ENCODE measurements at regions not wholly inside any gene's neighbourhood (a gene's known extent, or its start where the extent isn't known, plus 50 kb on each side); places are given as distances from the start of the nearest gene placed in this dataset.
"Not testable (repeated sequence)": the region's sequence is repeated elsewhere in the genome, so short reads cannot be mapped to it uniquely, and the experiment has no call there.

DNA sequence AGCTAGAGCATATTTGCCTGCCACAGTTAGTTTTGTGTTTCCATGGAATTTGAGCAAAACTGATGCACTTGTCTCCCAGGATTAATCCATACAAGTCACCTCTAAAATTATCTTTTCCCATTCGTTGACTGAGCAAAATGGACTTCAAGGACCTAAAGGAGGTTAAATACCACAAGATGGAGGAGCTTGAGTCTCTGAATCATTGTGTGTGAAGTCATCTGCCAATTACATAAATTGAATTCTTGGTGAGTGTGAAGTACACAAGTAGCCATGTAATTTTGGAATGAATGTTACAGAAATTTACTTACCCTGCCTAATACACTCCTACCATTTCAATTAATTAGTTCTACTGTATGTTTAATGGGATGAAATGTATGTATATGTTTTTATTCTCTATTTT is 501.7 kb upstream of the POT1 start:
- intact Hi-C loops (cut with DNase I, micrococcal nuclease) = no loop called here
- Mint-ChIP-seq H3K9me3 (ENCODE audit: low read depth) (peaks cover 3% of the 10 kb centered on the region), H3K27me3 (no peaks in the 10 kb centered on the region), H3K36me3 (ENCODE audit: low read depth) (no peaks in the 10 kb centered on the region), H3K4me3 (no peak overlapping the region), H3K27ac (no peak overlapping the region), H3K4me1 (no peaks in the 10 kb centered on the region)
- ATAC-seq = no peak
- POLR2A ChIA-PET = no interaction called here
- CTCF ChIA-PET = no interaction called here
- DNase-seq = no peak

DNA sequence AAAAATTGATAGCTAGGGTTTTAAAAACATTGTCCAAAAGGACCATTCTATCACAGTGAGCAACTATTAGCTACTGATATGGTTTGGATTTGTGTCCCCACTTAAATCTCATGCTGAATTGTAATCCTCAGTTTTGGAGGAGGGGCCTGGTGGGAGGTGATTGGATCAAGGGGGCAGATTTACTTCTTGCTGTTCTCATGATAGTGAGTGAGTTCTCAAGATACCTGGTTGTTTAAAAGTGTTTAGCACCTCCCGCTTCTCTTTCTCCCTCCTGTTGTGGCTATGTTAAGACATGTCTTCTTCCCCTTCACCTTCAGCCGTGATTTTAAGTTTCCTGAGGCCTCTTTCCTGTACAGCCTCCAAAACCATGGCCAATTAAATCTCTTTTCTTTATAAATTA is 500.4 kb upstream of the POT1 start:
- Mint-ChIP-seq H3K4me1 (no peaks in the 10 kb centered on the region), H3K4me3 (no peak overlapping the region), H3K36me3 (ENCODE audit: low read depth) (no peaks in the 10 kb centered on the region), H3K27ac (no peak overlapping the region), H3K27me3 (no peaks in the 10 kb centered on the region), H3K9me3 (ENCODE audit: low read depth) (peaks cover 5% of the 10 kb centered on the region)
- DNase-seq (no peak), ATAC-seq (no peak)
- CTCF ChIA-PET = no interaction called here
- POLR2A ChIA-PET = no interaction called here
- intact Hi-C loops (cut with DNase I, micrococcal nuclease) = no loop called here

DNA sequence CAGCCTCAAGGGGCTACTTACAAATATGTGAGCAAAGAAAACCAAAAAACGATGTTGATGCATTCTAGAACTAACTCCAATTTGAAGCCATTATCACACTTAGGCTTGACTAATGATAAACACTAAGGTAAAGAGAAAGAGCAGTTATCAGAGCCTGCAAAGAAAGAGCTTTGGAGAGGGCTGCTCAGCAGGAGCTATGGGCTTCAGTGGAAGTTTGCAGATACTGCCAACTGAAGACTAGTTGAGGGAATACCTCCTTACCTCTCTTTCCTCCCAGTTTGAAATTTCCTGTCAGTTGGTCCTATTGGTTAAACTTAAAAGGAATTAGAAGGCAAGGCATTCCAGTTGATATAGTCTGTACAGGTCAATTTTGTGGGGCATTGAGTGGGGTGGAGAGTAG is 498.1 kb upstream of the POT1 start:
- Mint-ChIP-seq H3K36me3 (ENCODE audit: low read depth) (no peaks in the 10 kb centered on the region), H3K27ac (no peak overlapping the region), H3K27me3 (no peaks in the 10 kb centered on the region), H3K4me3 (no peak overlapping the region), H3K4me1 (no peaks in the 10 kb centered on the region), H3K9me3 (ENCODE audit: low read depth) (peaks cover 5% of the 10 kb centered on the region)
- DNase-seq (no peak), ATAC-seq (no peak)
- ChIA-PET POLR2A (no interaction called here), CTCF (interaction anchor here (0.6 kb wide), 1 partner anchor 401 kb away, joined by 3 read pairs; no protein-coding TSS in a partner anchor)
- intact Hi-C loops (cut with DNase I, micrococcal nuclease) = no loop called here

DNA sequence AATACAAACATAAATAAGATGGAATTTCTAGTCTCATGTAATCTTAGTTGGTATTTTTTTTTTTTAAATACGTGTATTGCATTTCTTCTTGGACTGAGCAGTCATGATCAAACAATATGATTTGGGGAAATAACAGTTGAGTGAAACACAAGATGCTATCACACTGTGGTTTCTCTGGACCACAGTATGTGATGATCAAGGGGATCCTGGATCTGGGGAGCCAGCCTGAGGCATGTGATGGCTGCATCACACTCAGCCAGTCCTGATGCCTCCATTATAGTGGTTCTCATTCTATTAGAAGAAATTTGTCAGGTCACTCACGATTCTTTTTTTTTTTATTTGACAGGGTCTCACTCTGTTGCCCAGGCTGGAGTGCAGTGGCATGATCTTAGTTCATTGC is 495.9 kb upstream of the POT1 start:
- H3K27ac Mint-ChIP-seq = no peak overlapping the region
- intact Hi-C loops (cut with DNase I, micrococcal nuclease) = no loop called here
- peaks cover 8% of the 10 kb centered on the region for H3K9me3 Mint-ChIP-seq (ENCODE audit: low read depth)
- DNase-seq (no peak), ATAC-seq (no peak)
- no peaks in the 10 kb centered on the region for H3K36me3 Mint-ChIP-seq (ENCODE audit: low read depth)
- H3K4me1 Mint-ChIP-seq = no peaks in the 10 kb centered on the region
- ChIA-PET CTCF (no interaction called here), POLR2A (no interaction called here)
- H3K4me3 Mint-ChIP-seq = no peak overlapping the region
- H3K27me3 Mint-ChIP-seq = no peaks in the 10 kb centered on the region

DNA sequence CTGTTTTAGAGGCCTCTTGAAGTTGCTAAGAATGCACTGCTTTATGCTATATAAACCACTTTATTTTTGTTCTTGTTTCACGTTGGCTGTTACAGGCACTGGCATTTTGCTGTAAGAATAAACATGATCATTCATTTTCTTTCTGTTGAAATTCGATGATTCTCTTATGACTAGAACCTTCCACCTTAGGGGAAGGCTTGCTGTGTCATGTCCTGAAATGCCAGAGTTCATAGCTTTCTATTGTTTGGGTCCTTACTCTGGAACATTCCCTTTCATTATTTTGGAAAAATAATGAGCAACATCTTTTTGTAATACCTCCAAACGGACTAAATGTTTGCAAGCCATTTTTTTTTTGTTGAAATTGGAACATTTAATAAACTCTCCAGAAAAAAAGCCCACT is 495.1 kb upstream of the POT1 start:
- Mint-ChIP-seq H3K27ac (no peak overlapping the region), H3K4me3 (no peak overlapping the region), H3K9me3 (ENCODE audit: low read depth) (peaks cover 8% of the 10 kb centered on the region), H3K4me1 (no peaks in the 10 kb centered on the region), H3K36me3 (ENCODE audit: low read depth) (no peaks in the 10 kb centered on the region), H3K27me3 (no peaks in the 10 kb centered on the region)
- intact Hi-C loops (cut with DNase I, micrococcal nuclease) = no loop called here
- CTCF ChIA-PET = no interaction called here
- POLR2A ChIA-PET = no interaction called here
- no peak for ATAC-seq
- no peak for DNase-seq

DNA sequence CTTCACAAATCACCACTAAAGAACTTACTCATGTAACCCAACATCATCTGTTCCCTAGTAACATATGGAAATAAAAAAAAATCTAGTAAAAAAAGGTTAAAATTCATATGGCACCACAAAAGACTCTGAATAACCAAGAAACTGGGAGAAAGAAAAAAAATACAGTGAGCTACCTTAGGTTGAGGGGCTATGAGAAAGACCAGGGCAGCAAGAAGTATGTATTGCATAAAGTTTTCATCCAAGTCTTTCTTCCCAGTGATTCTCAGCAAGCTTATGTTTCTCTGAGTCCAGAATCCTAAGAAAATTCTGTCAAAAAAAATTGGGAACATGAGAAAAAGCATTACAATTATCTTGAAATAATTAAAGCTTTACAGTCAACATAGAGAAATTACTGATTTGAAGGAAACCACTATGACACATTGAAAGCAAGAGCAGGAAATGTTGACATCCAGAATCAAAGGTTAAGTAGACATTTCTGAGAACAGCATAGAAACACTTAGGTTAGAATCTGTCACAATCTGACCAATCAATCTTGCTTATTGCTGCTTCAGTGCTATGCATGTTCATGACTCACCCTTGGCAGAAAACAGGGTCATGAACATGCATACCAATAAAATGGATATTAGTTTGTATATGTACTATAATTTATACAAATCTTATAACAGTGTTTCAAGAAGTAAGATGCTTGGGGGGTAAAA is 494.0 kb upstream of the POT1 start:
- no peaks in the 10 kb centered on the region for H3K27me3 Mint-ChIP-seq
- H3K4me3 Mint-ChIP-seq = no peak overlapping the region
- DNase-seq (no peak), ATAC-seq (peak; percentile 98)
- H3K9me3 Mint-ChIP-seq (ENCODE audit: low read depth) = peaks cover 13% of the 10 kb centered on the region
- H3K36me3 Mint-ChIP-seq (ENCODE audit: low read depth) = no peaks in the 10 kb centered on the region
- no peak overlapping the region for H3K27ac Mint-ChIP-seq
- intact Hi-C loops (cut with DNase I, micrococcal nuclease) = no loop called here
- H3K4me1 Mint-ChIP-seq = no peaks in the 10 kb centered on the region
- ChIA-PET POLR2A (no interaction called here), CTCF (no interaction called here)

DNA sequence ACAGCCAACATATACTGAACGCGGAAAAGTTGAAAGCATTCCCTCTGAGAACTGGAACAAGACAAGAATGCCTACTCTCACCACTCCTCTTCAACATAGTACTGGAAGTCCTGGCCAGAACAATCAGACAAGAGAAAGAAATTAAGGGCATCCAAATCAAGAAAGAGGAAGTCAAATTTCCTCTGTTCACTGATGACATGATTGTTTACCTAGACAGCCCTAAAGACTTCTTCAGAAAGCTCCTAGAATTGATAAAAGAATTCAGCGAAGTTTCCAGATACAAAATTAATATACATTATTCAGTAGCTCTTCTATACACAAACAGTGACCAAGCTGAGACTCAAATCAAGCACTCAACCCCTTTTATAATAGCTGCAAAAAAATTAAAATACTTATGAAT is 491.8 kb upstream of the POT1 start:
- H3K4me1 Mint-ChIP-seq; intact Hi-C loops (cut with DNase I, micrococcal nuclease); H3K27me3 Mint-ChIP-seq; H3K4me3 Mint-ChIP-seq; DNase-seq; POLR2A ChIA-PET; H3K27ac Mint-ChIP-seq; H3K36me3 Mint-ChIP-seq (ENCODE audit: low read depth); ATAC-seq: not testable (repeated sequence)
- CTCF ChIA-PET = interaction anchor here (0.7 kb wide), 1 partner anchor 1258 kb away, joined by 3 read pairs; no protein-coding TSS in a partner anchor
- H3K9me3 Mint-ChIP-seq (ENCODE audit: low read depth) = peaks cover 10% of the 10 kb centered on the region

DNA sequence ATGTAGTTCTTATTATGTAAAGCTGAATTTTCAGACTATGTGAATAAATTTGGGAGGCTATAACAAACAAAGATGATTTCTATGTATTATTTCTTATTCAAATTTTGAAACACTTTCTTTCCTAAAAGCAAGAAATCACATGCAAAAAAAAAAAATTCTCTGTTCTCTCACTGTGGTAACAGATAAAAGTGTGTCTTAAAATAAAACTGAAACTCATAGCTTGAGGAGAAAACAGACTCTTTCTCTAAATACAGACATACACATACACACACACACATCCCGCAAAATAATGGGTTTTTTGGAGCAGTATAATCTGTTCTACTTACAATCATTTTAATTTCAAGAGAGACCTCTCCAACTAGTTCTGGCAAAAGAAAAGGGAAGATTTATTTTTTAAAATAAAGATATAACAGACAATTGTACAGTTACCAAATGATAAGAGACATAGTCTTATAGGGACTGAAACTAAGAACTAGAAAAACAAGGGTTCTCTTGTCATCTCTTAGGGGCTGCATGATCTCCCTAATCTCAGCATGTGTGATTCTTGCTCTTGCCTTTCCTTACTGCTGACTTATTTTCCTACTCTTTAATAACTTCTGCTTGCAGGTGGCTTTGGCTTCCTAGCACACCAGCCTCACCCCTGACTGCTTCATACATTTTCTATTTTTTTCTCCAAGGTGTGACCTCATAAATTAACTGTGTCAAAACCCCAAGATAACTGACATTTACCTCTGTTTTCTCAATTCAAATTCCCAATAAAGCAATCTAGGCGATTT is 483.5 kb upstream of the POT1 start:
- H3K27ac Mint-ChIP-seq = no peak overlapping the region
- H3K36me3 Mint-ChIP-seq (ENCODE audit: low read depth) = no peaks in the 10 kb centered on the region
- CTCF ChIA-PET = no interaction called here
- intact Hi-C loops (cut with DNase I, micrococcal nuclease) = no loop called here
- DNase-seq (no peak), ATAC-seq (no peak)
- POLR2A ChIA-PET = no interaction called here
- H3K9me3 Mint-ChIP-seq (ENCODE audit: low read depth) = peaks cover 5% of the 10 kb centered on the region
- H3K4me1 Mint-ChIP-seq = no peaks in the 10 kb centered on the region
- no peak overlapping the region for H3K4me3 Mint-ChIP-seq
- H3K27me3 Mint-ChIP-seq = no peaks in the 10 kb centered on the region

DNA sequence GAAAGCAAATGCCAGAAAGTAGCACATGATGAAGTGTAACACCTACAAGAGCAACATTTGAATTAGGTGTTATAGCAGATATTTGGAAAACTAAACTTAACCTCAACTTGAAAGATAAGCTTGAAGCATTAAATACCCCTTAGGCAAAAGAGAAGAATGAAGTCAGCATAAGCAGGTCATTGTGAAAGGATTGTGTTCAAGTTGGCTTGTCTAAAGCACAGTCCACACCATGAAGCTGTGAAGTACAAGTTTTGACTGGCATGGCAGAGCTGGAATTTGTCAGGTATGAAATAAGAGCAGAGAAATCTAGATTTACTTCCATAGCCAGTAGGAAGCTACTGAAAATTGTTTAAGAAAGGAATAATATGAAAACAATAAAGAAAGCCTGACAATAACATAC is 480.3 kb upstream of the POT1 start:
- H3K27ac Mint-ChIP-seq = no peak overlapping the region
- no peaks in the 10 kb centered on the region for H3K27me3 Mint-ChIP-seq
- H3K4me3 Mint-ChIP-seq = no peak overlapping the region
- intact Hi-C loops (cut with DNase I, micrococcal nuclease) = no loop called here
- no peaks in the 10 kb centered on the region for H3K4me1 Mint-ChIP-seq
- DNase-seq (no peak), ATAC-seq (no peak)
- ChIA-PET CTCF (no interaction called here), POLR2A (no interaction called here)
- H3K9me3 Mint-ChIP-seq (ENCODE audit: low read depth) = peaks cover 3% of the 10 kb centered on the region
- no peaks in the 10 kb centered on the region for H3K36me3 Mint-ChIP-seq (ENCODE audit: low read depth)

DNA sequence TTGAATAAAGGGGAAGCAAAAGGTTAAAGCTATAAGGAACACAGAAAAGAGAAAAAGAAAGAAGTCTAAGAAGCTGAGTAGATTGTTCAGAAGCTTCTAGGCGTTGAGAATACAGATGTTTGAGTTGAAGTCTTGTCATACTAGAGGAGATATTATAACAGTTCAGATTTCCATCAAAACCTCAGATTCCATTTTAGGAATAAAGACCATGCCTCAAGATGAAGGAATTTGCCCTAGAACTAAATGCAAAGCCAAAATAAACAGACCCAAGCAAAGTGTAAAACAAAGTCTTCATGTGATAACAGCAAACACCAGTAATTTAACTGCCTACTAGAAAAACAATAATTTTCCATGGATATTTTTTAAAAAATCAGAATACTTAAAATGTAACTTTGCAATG is 476.5 kb upstream of the POT1 start:
- H3K4me3 Mint-ChIP-seq = no peak overlapping the region
- H3K27me3 Mint-ChIP-seq = no peaks in the 10 kb centered on the region
- H3K9me3 Mint-ChIP-seq (ENCODE audit: low read depth) = peaks cover 3% of the 10 kb centered on the region
- intact Hi-C loops (cut with DNase I, micrococcal nuclease) = no loop called here
- DNase-seq = no peak
- H3K4me1 Mint-ChIP-seq = no peaks in the 10 kb centered on the region
- H3K36me3 Mint-ChIP-seq (ENCODE audit: low read depth) = no peaks in the 10 kb centered on the region
- ATAC-seq = no peak
- no peak overlapping the region for H3K27ac Mint-ChIP-seq
- ChIA-PET CTCF (no interaction called here), POLR2A (no interaction called here)

DNA sequence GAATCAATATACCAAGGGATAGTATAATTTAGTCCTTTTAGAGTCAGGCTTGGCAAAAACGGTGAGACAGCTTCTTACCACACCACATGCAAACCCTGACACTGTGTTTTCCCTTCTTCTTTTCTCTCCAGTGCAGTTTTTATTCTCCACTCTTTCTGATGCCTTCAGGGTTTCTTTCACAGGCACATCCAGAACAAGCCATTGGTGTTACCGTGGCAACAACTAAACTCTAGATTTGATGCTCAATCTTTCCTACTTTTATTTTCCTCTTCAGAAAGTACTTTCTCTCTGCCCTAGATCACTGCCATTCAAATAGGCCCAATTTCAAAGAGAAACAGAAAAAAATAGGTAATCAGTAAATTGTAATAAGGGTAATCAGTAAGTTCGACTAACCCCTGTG is 469.8 kb upstream of the POT1 start:
- intact Hi-C loops (cut with DNase I, micrococcal nuclease) = no loop called here
- no peak overlapping the region for H3K27ac Mint-ChIP-seq
- ATAC-seq (no peak), DNase-seq (no peak)
- no peaks in the 10 kb centered on the region for H3K27me3 Mint-ChIP-seq
- H3K36me3 Mint-ChIP-seq (ENCODE audit: low read depth) = no peaks in the 10 kb centered on the region
- H3K4me1 Mint-ChIP-seq = no peaks in the 10 kb centered on the region
- H3K4me3 Mint-ChIP-seq = no peak overlapping the region
- peaks cover 6% of the 10 kb centered on the region for H3K9me3 Mint-ChIP-seq (ENCODE audit: low read depth)
- ChIA-PET POLR2A (no interaction called here), CTCF (no interaction called here)

DNA sequence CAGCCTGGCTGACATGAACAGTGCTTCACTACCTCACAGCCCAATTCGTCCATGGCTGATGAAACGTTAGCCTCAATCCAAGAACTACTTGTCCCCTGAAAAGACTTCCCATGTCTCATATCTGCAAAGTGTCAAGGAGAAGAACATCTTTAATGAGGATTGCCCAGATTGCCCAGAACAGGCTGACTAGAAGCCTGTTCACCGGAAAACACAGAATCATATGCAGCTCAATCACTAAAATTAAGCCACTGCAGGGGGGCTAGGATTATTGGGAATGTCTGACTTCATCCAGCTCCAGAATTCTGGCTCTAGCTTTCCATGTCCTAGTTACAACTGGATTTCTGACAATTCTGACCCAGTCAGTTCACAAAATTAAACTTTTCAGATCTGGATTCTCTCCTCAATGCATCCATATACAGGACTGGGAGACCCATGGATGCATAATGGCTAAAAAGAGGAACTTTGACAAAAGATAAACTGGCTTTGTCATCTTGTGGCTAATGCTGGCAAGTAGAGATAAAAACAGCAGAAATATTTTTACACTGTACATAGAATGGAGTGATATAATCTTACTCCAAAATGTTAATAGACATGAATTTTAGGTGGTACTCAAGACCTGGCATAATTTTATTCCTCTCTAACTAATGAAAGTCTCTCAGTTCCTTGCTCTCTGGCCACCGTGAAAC is 467.0 kb upstream of the POT1 start:
- ATAC-seq (no peak), DNase-seq (no peak)
- Mint-ChIP-seq H3K36me3 (ENCODE audit: low read depth) (no peaks in the 10 kb centered on the region), H3K27me3 (no peaks in the 10 kb centered on the region), H3K27ac (no peak overlapping the region), H3K9me3 (ENCODE audit: low read depth) (peaks cover 6% of the 10 kb centered on the region), H3K4me1 (no peaks in the 10 kb centered on the region), H3K4me3 (no peak overlapping the region)
- POLR2A ChIA-PET = interaction anchor here (0.6 kb wide), 1 partner anchor 1042 kb away, joined by 6 read pairs; no protein-coding TSS in a partner anchor
- intact Hi-C loops (cut with DNase I, micrococcal nuclease) = no loop called here
- CTCF ChIA-PET = no interaction called here

Data from activated CD4-positive, alpha-beta T cell treated with anti-CD3 and anti-CD28 coated beads for 36 hours (primary cell).